ENCODE measurements at regions not wholly inside any gene's neighbourhood (a gene's known extent, or its start where the extent isn't known, plus 50 kb on each side); places are given as distances from the start of the nearest gene placed in this dataset.

DNA sequence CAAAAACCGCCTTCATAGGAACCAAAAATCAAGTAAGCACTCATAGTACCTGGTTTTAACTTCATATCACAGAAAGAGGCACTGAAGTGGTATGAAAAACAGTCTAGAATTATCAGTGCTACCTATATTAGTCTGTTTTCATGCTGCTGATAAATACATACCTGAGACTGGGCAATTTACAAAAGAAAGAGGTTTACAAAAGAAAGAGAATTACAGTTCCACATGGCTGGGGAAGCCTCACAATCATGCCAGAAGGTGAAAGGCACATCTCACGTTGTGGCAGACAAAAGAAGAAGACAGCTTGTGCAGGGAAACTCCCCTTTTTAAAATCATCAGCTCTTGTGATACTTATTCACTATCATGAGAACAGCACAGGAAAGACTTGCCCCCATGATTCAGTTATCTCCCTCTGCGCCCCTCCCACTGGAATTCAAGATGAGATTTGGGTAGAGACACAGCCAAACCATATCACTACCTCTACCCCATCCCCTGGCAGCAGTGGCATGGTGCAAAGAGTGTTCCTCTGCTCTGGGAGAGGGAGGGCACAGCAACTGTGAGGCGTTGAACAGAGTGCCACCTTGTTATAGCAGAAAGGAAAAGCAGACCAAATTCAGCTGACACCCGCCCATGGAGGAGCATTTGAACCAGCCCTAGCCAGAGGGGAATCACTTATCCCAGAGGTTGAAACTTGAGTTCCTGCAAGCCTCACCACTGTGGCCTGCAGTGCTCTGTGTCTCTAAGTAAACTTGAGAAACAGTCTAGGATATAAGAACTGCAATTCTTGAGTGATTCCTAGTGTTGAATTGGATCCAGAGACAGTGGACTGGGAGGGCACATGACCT, 61.9 kb upstream of the PTPRZ1 start:
- DNase-seq (ENCODE audit: low spot score): no peak
- TF ChIP-seq EZH2 (IDR thresholded peaks at IDR 0.05; ENCODE audit: borderline replicate concordance, low read depth, low read length, poor library complexity, severe bottlenecking) (no peak), CTCF (conservative IDR thresholded peaks at IDR 0.05; ENCODE audit: low read depth, low read length) (no peak)
- ChIA-PET POLR2A (ENCODE audit: low non-redundant PET) (no interaction called here), CTCF (no interaction called here)
- Histone ChIP-seq H3K36me3 (ENCODE audit: insufficient read depth, low read length, poor library complexity, severe bottlenecking) (no peaks in the 10 kb centered on the region), H3K9me3 (ENCODE audit: low read depth, low read length, poor library complexity, severe bottlenecking) (no peaks in the 10 kb centered on the region), H3K4me3 (ENCODE audit: low read depth, low read length, poor library complexity, severe bottlenecking) (no peak overlapping the region), H3K27ac (ENCODE audit: low read depth, low read length, poor library complexity, severe bottlenecking) (no peak overlapping the region), H3K4me1 (ENCODE audit: insufficient read depth, low read length, poor library complexity, severe bottlenecking) (no peaks in the 10 kb centered on the region), H3K27me3 (replicated peaks; ENCODE audit: insufficient read depth, low read depth, low read length, poor library complexity) (no peaks in the 10 kb centered on the region)
- intact Hi-C loops (cut with micrococcal nuclease; ENCODE audit: unreplicated experiment): no loop called here
- BruUV-seq (replicated peaks): no TSS peak

GRCh38 chr7:121807078-121807477, 65.9 kb upstream of the PTPRZ1 start:
- DNase-seq (ENCODE audit: low spot score): no peak
- Histone ChIP-seq H3K9me3 (ENCODE audit: low read depth, low read length, poor library complexity, severe bottlenecking) (no peaks in the 10 kb centered on the region), H3K4me1 (ENCODE audit: insufficient read depth, low read length, poor library complexity, severe bottlenecking) (no peaks in the 10 kb centered on the region), H3K36me3 (ENCODE audit: insufficient read depth, low read length, poor library complexity, severe bottlenecking) (no peaks in the 10 kb centered on the region), H3K27ac (ENCODE audit: low read depth, low read length, poor library complexity, severe bottlenecking) (no peak overlapping the region), H3K4me3 (ENCODE audit: low read depth, low read length, poor library complexity, severe bottlenecking) (no peak overlapping the region), H3K27me3 (replicated peaks; ENCODE audit: insufficient read depth, low read depth, low read length, poor library complexity) (no peaks in the 10 kb centered on the region)
- ChIA-PET POLR2A (ENCODE audit: low non-redundant PET) (no interaction called here), CTCF (no interaction called here)
- BruUV-seq (replicated peaks): no TSS peak
- intact Hi-C loops (cut with micrococcal nuclease; ENCODE audit: unreplicated experiment): no loop called here
- TF ChIP-seq CTCF (conservative IDR thresholded peaks at IDR 0.05; ENCODE audit: low read depth, low read length) (no peak), EZH2 (IDR thresholded peaks at IDR 0.05; ENCODE audit: borderline replicate concordance, low read depth, low read length, poor library complexity, severe bottlenecking) (no peak)

- H3K4me3 ChIP-seq (ENCODE audit: low read depth, low read length, poor library complexity, severe bottlenecking): no peak overlapping the region
- peaks cover 13% of the 10 kb centered on the region for H3K4me1 ChIP-seq (ENCODE audit: insufficient read depth, low read length, poor library complexity, severe bottlenecking)
- H3K36me3 ChIP-seq (ENCODE audit: insufficient read depth, low read length, poor library complexity, severe bottlenecking): no peaks in the 10 kb centered on the region
- no peak overlapping the region for H3K27ac ChIP-seq (ENCODE audit: low read depth, low read length, poor library complexity, severe bottlenecking)
- no peak for DNase-seq (ENCODE audit: low spot score)
- no TSS peak for BruUV-seq (replicated peaks)
- TF ChIP-seq EZH2 (IDR thresholded peaks at IDR 0.05; ENCODE audit: borderline replicate concordance, low read depth, low read length, poor library complexity, severe bottlenecking): no peak
- TF ChIP-seq CTCF (conservative IDR thresholded peaks at IDR 0.05; ENCODE audit: low read depth, low read length): no peak
- H3K9me3 ChIP-seq (ENCODE audit: low read depth, low read length, poor library complexity, severe bottlenecking): no peaks in the 10 kb centered on the region
- POLR2A ChIA-PET (ENCODE audit: low non-redundant PET): no interaction called here
- intact Hi-C loops (cut with micrococcal nuclease; ENCODE audit: unreplicated experiment): no loop called here
- CTCF ChIA-PET: no interaction called here
- H3K27me3 ChIP-seq (replicated peaks; ENCODE audit: insufficient read depth, low read depth, low read length, poor library complexity): no peaks in the 10 kb centered on the region
Observed at GRCh38 chr7:121803039-121803438, 69.9 kb upstream of the PTPRZ1 start.

Measured in A673 (cell line).